HG03175 (cell line): ENCODE measurements at regions not wholly inside any gene's neighbourhood (a gene's known extent, or its start where the extent isn't known, plus 50 kb on each side); places are given as distances from the start of the nearest gene placed in this dataset.
"Not testable (repeated sequence)": the region's sequence is repeated elsewhere in the genome, so short reads cannot be mapped to it uniquely, and the experiment has no call there.

ENCODE experiments used
- ATAC-seq: cut with Tn5 transposase; IDR thresholded peaks from one replicate; pipeline ENCODE4 v1.9.1; 2021; ENCODE audit warnings: mild to moderate bottlenecking, moderate library complexity; ENCODE audit not compliant: unreplicated experiment

DNA sequence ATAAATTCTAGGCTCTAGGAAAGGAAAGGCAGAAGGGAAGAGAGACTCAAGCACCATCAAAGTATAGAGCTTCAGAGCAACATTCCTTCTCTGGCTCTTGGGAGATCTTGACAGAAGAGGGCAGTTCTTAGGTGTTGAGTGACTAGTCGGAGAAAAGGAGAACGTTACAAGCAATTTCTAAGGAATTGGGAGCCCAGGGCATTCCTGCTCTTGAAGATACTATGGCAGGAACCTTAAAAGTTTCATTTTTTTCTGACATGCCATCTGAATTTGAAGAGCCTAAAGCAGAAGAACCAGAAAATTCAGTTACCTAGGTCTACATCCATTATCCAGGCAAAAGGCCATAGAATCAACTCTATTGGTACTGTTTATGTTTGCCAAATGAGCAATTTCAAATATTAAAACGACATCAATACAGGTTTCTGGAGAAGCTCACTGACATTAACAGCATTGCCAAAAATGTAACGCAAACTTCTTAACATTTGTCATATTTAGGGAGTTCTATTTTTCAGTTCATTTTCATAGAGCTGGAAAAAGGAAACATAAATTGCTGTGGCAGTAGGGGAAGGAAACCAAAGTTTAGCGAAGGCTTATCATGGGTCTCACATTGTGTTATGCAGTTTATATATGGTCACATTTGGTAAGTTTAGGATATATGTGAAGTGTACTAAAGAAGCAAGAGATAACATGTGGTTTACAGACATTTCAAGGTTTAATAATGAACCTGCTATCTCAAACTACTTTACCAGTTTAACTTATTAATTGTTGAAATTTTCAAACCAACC lies 210.1 kb upstream of the NRIP1 start:
- ATAC-seq, result no peak

DNA sequence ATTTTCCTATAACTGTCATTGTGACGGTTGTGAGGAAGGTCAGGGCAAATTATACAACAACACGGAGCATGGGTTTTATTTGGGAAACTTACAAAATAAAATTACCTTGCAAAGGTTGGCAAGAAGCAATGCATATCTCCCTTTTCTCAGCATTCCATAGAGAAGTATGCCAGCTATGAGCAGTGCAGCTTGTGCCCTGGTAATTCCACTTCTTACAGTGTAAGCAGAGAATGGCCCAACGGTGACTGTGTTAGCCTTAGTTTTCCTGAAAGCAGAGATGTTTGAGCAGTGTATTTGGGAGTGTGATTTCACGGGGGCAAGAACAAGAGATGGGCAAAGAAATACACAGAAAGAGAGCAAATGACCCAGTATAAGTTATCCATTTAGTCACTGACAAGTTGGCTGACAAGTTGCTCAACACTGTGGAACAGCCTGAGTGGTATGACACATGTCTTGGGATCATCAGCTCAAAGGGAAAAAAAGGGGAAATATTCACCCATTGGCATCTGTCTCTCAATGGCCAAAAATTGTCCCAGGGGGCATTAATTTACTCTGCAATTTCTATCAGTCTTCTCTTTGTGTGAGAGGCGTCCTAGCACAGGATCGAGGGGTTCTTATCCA lies 210.9 kb upstream of the NRIP1 start:
- no peak for ATAC-seq

DNA sequence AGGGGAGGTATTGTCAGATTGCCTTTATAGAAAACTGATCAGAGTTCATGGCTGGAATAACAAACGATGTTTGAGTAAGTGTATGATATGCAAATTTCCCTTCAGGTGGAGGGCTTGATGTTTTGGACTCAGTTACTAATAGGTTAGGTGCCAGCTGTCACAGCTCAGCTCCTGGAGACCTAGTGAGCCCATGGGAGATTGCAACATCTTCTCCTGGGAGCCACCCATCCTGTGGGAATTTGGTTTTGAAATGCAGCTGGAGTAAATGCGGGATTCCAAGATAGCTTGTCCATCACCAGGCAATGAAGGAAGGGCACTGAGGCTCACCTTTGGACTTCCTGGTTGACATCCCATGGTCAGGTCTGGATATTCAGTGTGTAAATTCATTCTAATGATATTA lies 211.4 kb upstream of the NRIP1 start:
- no peak for ATAC-seq

DNA sequence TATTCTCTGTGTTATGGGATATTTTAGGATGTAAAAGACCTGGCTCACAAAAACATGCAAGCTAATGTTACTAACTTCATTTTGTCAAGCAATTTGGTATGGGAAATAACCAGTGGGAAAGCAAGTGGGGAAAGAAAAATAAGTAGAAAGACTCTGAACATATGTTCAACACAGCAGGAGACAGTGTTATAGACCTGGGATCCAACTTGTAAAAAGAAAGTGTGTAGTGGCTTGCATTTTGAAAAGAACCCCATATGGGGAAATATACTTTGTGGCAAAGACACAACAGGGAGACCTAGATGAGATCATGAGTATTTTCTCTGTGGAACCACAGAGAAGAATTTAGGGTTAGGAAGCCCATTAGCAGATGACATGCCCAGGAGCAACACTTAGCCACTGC lies 212.7 kb upstream of the NRIP1 start:
- ATAC-seq, result no peak

DNA sequence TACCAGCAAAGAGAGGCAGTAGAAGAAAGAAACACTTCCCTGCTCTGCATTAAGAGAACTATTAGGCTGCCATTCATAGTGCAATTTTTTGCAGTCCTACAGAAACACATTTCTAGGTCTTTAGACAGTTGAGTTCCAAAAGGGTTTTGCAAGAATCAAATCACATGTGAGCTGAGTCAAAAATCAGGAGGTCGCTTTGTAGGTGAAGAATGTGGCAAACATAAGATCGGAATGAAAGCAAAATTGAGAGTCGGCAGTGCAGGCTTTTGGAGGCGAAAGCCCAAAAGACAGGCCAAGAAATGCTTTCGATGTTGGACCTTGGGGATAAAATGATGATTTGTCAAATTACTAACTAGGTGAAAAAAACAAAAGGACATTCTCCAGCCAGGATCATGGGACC lies 213.5 kb upstream of the NRIP1 start:
- ATAC-seq, result no peak

DNA sequence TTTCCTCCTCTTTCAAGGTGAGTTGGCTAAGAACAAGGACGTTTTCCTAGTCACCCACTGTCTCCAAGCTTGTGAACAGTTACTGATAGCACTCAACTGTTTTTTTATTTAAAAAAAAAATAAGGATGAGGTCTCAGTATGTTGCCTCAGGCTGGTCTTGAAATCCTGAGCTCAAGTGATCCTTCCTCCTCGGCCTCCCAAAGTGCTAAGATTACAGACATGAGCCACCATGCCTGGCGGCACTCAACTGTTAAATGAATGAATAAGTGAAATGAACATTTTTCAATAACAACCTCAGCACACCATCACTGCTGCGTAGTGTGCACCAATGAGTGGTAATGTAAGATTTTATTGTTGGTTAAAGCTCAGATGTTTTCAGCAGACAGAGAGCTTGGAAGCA lies 214.1 kb upstream of the NRIP1 start:
- ATAC-seq, result no peak

DNA sequence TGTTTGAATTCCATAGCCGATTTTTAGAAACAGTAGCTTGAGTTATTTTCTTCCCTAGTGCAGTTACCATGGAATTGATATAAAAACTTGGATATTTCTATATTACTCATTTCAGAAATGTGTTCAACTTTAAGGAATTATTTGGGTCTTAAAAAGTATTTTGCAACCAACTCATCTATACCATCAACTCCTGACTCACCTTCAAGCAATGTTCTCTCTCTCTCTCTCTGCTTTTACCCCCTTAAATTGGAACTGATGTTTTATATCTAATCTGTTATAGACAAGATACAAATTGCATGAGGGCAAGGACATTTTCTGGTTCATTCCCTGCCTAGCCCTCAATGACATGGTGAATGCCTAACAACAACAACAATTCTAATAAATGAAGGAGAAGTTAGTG lies 214.7 kb upstream of the NRIP1 start:
- ATAC-seq, result no peak

DNA sequence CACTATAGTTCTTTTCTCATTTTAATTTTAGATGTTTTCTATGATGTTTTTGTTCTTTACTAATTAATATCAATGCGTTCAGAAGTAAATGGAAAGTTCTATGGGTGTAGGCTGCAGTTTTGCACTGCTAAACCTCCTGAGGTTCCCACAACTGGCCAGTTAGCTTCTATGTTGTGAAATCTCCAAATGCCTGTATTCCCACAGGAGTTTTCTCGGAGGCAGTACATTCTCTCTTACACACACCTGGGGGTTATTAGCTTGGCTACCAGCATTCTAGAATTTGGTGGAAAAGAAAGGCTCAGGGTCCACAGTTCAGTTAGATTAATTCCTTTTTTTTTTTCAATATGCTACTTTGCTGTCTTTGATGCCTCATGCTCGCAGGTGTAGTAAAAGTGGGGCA lies 216.9 kb upstream of the NRIP1 start:
- ATAC-seq, result no peak

DNA sequence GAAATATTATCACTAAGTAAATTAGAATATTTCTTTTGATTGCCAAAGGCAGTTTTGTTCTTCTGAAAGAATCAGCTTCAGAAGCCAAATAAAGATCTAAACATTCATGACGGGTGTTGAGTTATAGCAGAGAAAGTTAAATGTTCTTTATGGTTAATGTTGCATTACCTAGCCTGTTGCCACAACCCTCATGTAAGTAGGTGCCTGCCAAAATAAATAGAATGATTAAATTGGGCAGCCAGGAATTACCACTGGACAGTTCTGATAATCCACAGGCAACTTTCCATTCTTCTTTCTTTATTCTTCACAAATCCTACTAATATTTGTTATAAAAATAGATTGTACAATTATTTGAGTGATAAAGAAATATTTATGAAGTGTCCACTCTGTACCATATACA lies 217.9 kb upstream of the NRIP1 start:
- ATAC-seq, result no peak

DNA sequence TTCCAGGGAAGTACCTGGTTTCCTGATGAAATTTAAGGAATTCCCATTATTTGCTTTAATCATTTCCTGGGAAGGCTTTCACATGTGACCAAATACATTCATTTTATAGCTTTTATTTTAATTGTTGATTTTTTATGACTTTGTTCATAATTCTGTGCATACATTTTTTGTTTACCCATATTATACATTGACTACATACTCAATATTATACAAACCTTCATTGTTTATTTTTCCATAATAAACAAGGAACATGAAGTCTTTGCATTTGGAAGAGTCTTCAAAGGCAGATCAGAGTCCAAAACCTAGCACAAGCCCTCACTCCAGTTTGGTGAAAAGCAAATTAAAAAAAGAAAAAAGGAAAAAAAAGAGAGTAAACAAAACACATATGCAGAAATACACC lies 218.3 kb upstream of the NRIP1 start:
- ATAC-seq, result no peak

DNA sequence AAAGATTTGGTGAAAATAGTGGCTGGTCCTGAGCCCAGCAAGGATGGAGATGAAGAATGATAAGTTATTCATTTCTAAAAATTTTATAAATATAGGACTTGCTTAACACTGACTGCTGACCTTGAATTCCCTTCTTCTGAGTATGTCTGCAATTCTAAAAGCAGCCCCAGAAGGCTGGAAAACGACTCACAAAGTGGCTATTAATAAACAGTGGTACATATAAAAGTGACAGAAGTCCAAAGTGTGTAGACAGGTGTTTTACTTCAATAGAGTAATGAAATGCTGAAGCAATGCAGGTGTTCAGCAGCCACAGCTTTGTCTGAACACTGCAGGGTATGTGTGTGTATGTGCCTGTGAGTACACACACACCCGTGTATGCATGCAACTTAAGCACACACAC lies 219.0 kb upstream of the NRIP1 start:
- ATAC-seq, result no peak

DNA sequence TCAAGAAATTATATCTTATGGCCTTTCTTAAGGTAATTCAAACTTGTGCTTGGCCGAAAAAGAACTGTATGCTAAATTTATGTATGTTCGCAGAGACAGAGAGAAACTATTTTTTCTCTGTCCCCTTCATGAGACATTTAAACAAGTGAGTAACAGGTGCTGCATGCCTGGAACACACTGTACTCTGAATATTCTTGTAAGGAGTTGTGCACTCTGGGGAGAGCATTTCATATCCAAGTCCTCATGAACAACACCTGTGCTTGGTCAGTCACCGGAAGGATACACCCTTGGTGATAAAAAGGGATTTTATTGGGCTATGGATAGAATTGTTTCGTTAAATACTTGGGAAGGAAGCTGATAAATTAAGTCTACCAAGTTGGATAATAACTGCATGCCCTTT lies 220.8 kb upstream of the NRIP1 start:
- no peak for ATAC-seq

DNA sequence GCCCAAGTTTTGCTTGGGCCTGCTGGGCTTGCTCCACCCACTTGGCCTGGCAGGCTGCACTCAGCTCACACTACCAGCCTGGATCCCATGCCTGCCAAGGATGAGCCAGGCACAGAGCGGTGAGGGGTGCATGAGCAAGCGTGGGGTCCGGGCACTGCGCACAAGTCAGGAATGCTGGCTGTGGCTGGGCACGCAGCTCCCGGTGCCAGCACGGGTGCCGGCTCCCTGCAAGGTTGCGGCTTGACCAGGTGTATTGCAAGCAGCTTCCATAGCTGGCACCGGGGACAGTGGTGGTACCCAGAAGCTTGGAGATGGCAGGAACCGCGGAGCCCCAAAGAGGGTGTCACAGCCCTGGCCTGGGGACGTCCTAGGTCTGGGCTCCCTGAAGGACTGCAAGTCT lies 224.4 kb upstream of the NRIP1 start:
- no peak for ATAC-seq

DNA sequence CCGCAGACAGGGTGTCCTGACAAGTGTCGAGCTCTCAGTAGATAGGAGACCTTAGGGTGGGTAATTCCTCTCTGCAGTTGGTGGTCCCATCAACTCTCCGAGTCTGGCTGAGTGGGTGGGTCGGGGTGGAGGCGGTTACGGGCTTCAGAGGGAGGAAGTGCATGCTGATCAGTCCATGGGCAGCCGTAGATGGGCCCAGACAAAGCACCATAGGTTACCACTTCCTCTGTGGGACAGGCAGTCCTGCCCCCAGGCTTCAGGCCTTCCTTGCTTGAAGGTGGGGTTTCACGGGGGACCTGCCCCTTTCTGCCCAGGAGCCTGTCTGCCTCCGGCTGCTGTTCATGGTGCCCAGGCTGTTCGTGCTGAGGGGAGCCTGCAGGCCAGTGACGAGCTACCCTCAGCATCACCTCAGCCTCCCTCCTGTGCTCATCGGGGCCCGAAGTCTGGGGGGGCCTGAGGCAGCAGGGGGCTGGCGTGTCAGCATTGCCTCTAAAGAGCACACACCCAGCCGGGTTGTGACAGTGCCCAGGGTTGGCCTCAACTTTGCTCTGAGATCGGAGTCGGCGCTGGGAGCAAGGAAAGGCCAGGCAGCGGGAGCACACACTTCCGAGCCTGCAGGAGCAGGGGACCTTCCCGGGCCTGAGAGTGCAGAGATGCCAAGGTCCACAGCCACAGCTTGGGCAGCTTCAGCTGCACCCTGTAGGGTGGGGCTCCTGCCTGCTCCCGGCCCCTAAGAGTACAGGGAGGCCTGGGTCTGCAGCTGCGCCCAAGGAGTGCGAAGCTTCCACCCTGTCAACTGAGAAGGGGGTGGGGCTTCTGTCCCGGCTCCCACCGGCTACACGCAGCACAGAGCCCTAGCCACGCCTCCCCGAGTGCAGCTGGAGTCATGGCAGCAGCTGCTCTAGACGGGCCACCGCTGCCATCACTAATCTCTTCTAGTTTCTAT lies 225.4 kb upstream of the NRIP1 start:
- ATAC-seq, result no peak

DNA sequence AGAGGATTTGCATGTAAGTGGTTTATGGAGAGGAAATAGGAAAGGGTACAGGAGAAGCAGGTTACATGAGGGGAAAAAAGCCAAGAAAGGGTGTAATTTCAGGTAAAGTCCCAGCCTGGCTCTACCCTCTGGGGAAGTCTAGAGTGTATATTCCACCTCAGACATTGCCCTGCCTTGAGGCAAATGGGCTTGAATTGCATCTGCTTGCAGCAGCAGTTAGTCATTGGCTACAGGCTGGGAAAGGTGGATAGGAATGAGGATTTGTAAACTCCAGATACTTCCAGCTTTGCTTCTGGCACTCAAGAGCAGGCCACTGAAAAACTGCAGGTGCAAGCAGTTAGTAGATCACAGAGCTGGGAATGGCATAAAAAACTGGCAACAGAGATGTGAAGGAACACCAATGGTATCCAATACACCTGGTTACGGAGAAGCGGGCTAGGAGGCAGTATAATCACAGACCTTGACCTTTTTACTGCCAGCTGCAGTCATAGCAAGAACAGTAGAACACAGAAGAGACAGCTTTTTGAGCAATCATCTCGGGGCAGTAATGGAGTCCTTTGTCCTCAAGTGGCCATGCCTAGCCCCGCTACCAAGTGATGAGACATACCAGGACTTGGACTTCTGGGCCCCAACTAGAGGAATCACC lies 226.9 kb upstream of the NRIP1 start:
- no peak for ATAC-seq

DNA sequence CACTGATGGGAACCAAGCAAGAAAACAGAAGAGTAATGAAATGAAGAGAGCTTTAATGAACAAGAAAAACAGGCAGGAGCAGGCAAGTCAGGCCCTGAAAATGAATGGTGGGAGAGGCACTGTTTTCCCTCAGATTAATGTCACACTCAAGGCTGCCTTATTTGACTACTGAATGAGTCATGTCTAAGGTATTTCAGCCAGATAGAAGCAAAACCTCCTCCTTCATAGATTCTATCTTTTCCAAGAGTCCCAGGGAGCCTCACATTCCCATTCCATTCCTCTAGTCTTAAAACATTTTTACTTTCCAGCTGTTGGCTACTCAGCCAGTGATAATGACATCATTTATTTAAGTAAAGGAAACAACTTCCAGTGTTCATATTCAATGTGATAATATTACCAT lies 228.4 kb upstream of the NRIP1 start:
- no peak for ATAC-seq

DNA sequence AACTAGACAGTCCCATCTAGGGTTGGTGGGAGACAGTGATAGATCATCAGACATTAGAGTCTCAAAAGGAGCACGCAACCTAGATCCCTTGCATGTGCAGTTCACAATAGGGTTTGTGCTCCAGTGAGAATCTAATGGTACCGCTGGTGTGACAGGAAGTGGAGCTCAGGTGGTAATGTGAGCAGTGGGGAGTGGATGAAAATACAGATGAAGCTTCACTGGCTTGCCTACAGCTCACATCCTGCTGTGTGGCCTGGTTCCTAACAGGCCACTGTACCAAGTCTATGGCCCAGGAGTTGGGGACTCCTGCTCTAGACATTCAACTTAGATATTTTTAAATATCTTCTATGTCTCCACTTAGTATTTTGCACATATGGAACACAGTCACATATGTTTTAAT lies 231.1 kb upstream of the NRIP1 start:
- no peak for ATAC-seq

DNA sequence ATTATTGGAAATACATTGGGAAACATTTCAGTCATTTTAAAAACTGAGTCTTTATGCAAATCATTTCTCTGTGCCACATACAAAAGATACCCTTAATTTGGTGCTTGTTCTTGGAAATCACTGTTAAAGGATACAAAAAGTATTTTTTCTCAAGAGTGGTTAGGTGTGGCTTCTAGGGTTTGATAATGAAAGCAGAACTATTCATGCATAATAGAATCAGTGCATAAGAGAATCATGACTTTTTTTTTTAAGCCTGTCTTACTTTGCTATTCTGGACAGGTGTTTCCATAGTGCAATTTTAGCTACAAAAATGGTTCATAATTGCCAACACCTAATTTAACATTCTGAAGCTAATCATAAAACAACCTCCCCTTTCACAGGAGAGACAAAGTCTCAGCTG lies 233.0 kb upstream of the NRIP1 start:
- ATAC-seq, result no peak

DNA sequence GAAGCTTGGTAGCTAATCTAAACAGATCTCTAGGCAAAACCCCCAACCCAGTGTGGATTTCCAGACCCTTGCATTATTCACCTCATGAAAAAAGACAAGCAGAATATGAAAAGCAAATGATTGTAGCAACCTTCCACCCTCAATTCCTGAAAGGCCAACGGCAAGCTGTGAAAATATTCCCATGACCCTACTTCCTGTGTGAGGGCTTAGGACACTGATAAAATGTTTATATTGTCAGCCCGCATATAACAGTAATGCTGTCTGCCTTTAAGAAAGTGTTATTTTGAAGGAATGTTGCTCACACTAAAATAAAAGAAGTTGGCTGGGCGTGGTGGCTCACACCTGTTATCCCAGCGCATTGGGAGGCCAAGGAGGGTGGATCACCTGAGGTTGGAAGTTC lies 233.5 kb upstream of the NRIP1 start:
- no peak for ATAC-seq

DNA sequence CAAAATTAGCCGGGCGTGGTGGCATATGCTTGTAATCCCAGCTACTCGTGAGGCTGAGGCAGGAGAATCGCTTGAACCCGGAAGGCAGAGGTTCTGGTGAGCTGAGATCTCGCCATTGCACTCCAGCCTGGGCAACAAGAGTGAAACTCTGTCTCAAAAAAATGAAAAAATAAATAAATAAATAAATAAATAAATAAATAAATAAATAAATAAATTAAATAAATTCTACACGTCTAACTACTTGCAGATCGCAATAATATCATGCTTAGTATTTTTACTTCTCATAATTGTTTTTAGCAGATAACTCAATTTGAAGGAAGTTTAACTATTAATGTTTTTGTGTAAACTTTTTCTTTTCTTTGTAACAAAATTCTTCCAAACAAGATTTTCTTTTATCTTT lies 234.0 kb upstream of the NRIP1 start:
- not testable (repeated sequence) for ATAC-seq

DNA sequence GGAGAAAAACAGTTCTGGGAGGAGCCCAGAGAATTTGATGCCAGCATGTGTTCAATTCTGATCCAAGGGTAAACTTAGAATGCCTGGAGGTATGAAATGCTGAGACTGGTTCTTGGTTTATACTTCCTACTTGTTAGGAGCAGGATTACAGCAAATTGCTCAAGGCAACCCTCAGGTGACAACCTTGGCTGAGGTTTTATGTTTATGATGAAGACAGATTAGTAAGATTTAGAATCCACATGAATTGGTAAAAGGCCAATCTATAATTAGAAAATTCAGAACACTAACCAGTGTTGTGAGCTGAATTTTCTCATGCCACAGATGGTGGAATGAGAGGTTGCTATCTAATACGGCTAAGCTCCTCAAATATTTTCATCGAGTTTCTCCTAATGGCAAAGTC lies 235.3 kb upstream of the NRIP1 start:
- ATAC-seq, result no peak
